ENCODE measurements at regions not wholly inside any gene's neighbourhood (a gene's known extent, or its start where the extent isn't known, plus 50 kb on each side); places are given as distances from the start of the nearest gene placed in this dataset.

- no peak for TF ChIP-seq ATF3 (CRISPR knock-in tag; conservative IDR thresholded peaks at IDR 0.05)
- TF ChIP-seq IRF1 (CRISPR knock-in tag; IDR thresholded peaks at IDR 0.05) = no peak
- no peak for TF ChIP-seq RELA (CRISPR knock-in tag; IDR thresholded peaks at IDR 0.05; ENCODE audit: borderline replicate concordance)
- TF ChIP-seq ZSCAN18 (CRISPR knock-in tag; IDR thresholded peaks at IDR 0.05) = no peak
- TF ChIP-seq SMAD3 (CRISPR knock-in tag; IDR thresholded peaks at IDR 0.05; ENCODE audit: borderline replicate concordance) = no peak
- TF ChIP-seq AR (CRISPR knock-in tag; IDR thresholded peaks at IDR 0.05) = no peak
Observed at GRCh38 chr6:22506496-22506895, 62.9 kb upstream of the HDGFL1 start (continued).

- POLR2A ChIA-PET = no interaction called here
- TF ChIP-seq TCF7 (CRISPR knock-in tag; IDR thresholded peaks at IDR 0.05; ENCODE audit: low read depth) (no peak), ZNF121 (CRISPR knock-in tag; IDR thresholded peaks at IDR 0.05) (no peak), ZBTB21 (CRISPR knock-in tag; IDR thresholded peaks at IDR 0.05; ENCODE audit: borderline replicate concordance) (no peak), E2F5 (CRISPR knock-in tag; IDR thresholded peaks at IDR 0.05) (no peak), ARID4B (CRISPR knock-in tag; IDR thresholded peaks at IDR 0.05; ENCODE audit: borderline replicate concordance) (no peak), ZNF425 (CRISPR knock-in tag; conservative IDR thresholded peaks at IDR 0.05) (no peak), MYBL2 (CRISPR knock-in tag; IDR thresholded peaks at IDR 0.05) (no peak), USF2 (CRISPR knock-in tag; IDR thresholded peaks at IDR 0.05) (no peak), ZNF281 (CRISPR knock-in tag; IDR thresholded peaks at IDR 0.05) (no peak)
- Mint-ChIP-seq H3K36me3 (no peaks in the 10 kb centered on the region), H3K4me3 (no peak overlapping the region), H3K9me3 (no peaks in the 10 kb centered on the region), H3K27me3 (ENCODE audit: low read depth) (no peaks in the 10 kb centered on the region), H3K4me1 (no peaks in the 10 kb centered on the region), H3K27ac (no peak overlapping the region)
- CTCF ChIA-PET = no interaction called here
- DNase-seq (ENCODE audit: low spot score) = no peak
- no peak for ATAC-seq
Observed at GRCh38 chr6:22512686-22513427, 56.5 kb upstream of the HDGFL1 start.
